Medulla oblongata (tissue), 1 donor: ENCODE measurements at regions not wholly inside any gene's neighbourhood (a gene's known extent, or its start where the extent isn't known, plus 50 kb on each side); places are given as distances from the start of the nearest gene placed in this dataset.

Experiments
- DNase-seq: peaks from one replicate; pipeline ENCODE4 v3.0.0-alpha.2; 2015; ENCODE audit errors: extremely low spot score

DNA sequence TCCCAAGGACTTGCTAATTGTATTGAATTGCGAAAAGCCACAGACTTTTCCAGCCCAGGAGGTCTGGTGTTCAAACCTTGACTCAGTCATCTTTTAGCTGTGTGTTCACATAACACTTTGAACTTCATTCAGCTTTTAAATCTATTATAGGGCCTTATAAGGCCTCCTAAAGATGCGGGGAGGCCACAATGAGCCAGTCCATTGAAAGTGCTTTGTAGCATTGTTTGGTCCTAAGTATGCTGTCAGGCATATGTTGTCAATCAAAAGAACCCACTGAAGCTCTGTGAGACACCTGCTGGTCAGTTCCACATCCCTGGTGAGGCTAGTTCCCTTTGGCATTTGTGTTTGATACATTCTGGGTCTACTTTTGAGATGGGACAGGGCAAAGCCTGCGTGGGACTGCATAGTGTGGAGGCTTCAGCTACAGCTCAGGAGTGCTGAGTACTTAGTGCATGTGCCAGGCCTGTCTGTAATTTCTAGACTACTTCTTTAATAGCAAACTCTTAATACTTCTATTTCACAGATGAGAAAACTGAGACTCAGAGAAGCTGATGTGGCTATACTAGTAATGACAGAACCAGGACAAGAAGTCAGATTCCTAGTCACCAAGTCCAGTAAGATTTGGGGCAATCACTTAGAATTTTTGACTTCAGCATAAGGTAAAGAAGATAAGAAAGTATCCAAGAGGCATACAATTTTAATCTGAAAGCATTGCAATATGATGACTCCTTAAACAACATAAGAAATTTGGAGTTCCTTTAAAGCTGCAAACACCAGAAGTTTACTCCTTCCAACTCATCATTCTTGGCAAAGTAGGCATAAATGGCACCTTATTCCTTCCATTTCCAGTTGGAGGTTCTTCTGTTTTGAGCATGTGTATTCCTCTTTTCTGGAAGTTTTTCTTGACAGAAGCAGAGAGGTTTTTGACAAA lies 213.0 kb downstream of the PDCD6IP start:
- no peak for DNase-seq

DNA sequence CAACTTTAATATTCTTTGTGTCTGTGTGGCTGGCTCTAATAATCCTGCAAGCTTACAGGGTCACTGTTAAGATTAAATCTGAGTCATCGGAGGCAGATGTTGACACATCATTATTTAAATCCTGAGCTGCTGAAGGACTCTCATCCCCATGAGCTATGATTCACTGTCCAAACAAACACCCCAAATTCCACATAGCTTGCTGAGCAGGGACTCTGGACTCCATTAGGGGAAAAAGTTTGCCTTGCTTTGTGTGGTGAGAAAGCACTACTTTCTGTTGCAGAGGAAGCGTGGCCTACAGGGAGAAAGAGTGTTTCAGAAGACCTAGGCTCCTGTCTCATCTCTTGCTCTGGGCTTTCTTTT lies 213.7 kb downstream of the PDCD6IP start:
- DNase-seq, result no peak

DNA sequence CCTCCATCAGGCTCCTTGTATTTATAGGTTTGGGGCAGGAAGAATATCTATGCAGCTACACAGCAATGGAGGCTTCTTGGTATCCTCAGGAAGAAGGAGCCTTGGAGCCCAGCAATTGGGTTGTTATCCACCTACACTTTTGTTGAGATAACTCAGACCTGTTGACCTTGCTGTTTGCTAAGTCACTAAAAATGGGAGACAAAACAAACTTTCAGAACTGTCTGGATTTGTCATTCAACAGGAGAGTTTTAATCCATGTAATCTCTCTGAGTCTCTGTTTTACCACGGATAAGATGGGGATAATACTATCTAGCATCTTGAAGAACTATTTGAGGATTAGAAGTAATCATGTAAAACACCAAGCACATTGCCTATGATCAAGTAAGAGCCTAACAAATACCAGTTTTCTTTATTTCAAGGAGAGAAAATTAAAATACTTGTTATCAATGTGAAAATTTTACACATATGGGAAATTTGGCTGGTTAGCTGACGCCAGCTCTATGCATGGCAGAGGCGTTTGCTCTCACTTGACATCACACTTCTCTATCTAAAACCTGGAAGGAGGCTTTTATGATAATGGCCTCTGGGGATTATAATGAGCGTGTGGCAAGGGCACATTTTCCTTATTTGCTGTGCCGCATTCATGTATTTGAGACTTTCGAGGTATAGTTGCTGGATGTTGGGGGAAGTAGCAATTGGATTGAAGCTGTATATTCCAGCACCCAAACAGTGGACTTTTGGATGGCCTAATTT lies 215.6 kb downstream of the PDCD6IP start:
- DNase-seq, result no peak

DNA sequence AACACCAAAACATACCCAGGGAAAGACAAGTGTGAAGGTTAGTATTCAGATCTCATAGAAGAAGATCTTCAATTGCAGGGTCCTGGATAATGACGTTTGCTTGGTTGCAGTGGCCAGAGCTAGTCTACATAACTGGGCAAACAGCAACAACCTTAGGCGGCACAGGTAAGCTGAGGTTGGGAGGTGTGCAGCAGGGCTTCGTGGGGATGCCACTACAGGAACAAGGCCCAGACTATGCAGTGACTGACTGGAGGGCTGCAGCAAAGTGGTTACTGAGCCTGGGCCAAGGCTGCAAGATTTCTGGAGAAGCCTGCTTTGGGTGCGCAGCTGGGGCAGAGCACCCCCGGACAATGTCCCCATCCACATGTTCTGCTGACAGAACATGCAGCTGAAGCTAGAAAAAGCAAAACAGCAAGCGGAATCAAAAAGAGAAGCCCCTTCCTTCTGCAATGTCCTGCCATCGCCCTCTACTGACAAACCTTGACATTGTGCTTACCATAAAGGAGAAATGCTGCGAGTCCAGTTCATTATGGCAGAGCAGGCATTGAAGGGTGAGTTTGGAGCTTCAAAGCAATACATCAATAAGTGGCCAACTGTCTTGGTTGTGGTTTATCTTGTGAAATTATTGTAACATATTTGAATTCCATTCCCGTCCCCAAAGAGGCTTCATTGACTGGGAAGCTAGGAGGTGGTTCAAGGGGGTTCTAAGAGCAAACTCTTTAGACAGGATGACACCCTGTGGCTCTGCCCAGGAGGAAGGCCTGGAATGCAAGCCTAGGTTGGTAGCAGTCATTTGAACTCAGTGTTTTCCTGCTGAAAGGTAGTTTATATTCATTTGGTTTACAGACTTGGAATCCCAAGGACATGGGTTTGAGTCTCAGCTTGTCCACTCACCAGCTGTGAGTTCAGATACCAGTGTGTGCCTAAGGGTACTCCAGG lies 217.0 kb downstream of the PDCD6IP start:
- no peak for DNase-seq

DNA sequence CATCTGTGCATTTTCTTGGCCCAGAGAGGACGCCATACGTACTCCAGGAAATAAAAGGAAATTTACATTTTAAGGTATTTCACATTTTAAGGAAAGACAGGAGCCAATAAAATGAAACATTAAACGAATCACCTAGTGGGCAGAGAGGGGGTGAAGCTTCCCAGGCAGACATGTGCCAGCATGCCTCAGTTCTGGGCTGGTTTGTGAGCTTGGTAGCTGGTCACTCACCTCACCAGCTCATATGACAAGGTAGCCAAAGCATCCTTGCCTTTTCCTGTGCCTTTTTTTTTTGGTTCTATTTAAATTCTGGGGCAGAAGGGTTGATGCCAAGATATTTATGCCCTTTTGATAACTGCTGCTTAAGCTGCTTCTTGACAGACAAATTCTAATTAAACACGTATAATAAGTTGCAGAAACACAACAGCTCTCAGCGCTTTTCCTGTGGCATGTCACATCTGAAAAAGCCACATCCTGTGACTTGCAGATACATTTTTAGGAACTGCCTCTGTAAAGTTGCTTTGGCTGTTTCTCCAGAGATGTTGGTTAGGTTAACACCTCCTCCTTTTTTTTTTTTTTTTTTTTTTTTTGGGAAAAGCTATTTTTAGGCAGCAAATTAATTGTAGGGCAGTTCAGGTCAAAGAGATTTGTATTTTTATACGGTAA lies 218.6 kb downstream of the PDCD6IP start:
- DNase-seq, result no peak

DNA sequence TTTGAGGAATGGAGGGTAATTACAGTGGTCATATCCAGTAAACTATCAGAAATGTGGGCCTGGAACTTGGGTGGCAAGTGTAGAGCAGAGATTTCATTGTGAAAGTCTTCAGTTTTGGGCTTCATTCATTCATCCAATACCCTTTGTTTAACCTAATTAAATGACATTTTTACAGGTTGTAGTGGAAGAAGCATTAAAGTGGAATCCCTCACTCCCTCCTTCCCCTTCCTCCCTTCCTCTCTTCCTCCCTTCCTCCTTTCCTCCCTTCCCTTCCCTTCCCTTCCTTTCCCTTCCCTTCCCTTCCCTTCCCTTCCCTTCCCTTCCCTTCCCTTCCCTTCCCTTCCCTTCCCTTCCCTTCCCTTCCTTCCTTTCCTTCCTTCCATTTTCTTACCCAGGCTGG lies 219.3 kb downstream of the PDCD6IP start:
- DNase-seq, result no peak

DNA sequence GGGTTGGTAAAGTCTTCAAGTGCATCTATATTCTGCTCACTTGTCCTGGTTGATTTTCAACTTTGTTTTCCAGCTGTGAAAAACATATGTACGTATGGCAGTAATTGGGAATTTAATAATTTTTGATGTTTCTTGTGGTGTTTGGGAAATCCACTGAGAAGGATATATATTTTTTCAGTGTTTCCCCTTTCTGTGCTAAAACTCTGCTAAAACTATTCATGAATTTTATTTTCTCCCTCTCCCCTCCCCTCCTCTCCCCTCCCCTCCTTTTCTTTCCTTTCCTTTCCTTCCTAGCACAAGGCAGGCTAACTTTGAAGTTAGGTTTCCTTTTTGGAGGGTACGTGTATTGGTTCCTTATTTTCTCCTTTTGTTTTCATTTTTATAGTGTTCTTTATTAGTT lies 220.7 kb downstream of the PDCD6IP start:
- no peak for DNase-seq

DNA sequence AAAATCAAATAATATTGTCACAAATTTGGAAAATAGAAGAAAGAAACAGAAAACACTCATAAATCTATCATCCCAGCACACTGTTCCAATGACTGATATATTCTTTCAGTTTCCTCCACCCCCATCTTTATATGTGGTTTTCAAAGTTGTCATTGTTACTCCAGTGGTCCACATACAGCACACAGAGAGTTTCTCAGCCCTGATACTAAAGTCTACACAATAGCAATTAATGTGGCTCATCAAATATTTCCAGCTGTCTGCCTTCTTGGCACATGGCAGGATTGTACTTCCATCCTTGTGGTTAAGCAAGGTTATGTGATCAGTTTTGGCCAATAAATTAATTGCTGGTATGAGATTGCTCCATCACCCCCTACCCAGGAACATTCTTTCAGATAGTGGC lies 221.7 kb downstream of the PDCD6IP start:
- DNase-seq, result no peak

DNA sequence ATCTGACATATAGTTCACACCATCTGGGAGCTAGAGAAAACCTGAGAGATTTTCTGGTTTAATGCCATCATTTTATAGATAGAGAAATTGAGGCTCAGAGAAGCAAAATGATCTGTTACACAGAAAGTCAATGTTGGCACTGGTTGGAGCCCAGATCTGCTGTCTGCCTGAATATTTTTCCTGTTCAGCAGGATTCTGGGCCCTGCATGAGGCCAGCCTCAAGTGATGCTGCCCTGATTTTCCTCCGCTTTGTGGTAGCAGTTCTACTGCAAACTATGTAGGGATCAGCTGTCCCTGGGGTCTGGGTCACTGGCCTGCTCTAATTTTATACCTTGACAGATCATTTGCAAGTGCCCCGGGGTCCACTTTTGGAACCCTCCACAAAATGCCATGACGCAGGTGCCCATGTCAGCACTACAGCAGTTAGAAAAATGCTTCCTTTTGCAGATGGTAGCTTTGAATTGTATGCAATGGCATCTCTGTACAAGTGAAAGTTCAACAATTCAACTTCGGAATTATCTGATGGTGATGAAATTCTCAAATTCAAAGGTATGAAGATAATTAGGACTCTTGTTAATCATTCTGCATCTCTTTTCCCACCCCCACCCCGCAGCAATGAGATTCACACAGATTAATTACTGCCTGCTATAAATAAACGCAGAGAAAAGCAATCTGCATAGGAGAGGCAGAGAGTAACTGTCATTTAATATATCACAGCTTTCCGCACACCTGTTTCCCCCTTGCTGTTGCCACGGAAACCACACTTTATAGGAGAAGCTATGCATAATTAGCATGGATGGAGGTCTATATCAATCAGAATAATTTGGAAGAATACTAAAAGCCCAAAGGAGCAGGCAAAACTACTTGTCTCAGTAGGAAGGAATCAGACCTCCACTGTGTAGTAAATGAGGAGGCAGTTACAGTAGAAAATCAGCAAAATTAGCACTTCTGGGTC lies 222.6 kb downstream of the PDCD6IP start:
- no peak for DNase-seq

DNA sequence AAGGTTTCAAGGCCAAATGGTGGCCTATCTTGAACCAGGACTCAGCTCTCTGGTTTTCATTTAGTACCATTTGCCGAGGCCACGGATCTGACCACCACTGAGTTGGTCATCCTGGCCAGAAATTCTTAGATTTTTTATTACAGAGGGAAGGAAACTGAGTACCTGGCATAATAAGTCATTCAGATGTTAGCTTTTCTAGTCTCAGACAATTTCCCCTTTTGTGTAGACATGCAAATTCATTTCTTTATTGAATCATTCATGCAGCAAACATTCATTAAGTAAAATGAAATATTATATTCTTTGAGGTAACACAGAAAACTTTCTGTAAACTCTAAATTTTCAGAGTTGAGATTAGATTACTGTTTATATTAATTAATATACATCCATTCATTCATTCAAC lies 223.7 kb downstream of the PDCD6IP start:
- no peak for DNase-seq

DNA sequence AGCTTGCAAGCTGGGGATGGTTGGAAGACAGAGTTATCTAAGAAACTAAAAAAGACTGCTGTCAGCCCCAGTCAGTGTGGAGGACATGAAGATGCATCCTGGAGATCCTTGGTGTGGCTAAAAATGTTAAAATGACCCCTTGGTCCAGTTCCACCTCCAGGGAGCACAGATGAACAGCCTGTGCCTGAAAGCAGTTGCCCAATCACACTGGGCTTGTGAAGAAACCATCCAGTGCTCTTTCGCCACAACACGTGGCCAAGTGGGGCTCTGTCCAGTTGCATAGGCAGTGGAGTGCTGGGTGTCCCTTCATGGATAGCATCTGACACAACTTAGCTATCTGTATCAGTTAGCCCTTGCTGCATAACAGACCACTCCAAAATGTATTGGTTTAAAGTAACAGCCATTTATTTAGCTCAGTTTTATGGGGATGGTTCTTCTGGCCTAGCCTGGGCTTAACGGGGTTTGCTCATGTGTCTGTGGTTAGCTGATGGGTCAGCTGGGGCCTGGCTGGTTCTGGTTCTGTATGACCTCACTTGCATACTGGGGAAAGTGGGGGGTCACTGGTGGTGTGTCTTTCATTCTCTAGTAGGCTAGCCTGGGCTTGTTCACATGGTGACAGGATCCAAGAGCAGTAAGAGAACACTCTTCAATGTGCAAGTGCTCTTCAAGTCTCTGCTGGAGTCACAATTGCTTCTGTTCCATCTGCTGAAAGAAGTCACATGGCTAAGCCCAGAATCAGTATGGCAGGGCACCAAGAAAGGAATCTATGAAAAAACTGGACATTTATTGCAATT lies 226.2 kb downstream of the PDCD6IP start:
- no peak for DNase-seq

DNA sequence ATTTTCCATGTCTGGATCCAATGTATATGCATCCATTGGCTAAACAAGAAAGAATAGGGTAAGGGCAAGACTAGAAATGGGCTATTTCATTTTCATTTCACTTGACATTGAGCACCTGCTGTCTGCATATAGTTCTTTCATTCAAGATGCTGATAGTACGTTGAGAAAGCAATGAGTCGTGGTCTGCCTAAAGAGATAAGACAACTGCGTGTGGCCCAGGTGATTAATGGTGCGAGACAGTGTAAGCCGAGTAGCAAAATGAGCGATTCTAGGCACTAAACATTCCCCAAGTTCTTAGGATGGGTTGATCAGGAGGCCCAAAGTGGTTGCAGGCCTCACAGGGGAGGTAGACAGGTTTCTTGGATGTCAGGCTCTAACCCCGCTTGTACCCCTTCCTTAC lies 235.4 kb downstream of the PDCD6IP start:
- no peak for DNase-seq

DNA sequence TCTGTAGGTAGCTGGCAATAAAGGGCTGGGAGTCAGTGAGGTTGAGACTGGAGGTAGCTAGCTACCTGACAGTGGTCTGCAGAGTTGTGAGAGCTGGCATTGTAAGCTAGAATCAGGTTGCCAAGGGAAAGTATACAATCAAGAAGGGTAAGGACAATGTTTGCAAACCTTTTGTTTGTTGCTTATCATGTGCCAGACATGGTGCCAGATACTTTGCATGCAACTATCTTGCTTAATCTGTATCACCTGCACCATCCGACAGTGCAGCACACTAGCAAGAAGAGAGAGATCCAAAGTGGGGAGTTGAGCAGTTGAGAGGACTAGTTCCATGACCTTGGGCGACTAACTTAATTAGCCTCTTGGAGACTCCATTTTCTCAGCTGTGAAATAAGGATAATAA lies 236.4 kb downstream of the PDCD6IP start:
- DNase-seq, result no peak

DNA sequence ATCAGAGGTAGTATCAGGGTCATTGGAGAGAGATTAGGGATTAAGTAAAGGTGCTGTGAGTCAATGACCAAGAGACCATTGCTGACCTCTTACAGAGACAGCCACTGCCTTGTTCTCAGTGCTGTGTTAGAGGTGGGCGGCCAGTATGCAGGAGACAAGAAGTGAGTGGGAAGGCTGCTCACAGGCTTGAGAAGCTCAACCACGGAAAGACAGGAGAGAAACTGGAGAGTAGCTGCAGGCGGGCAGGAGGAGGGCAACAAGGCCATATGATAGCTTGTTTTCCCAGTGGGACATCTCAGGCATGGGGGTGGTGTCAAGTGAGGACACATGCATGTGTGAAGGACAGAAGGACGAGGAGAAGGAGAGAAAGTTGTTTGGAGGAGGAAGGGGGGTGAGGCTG lies 237.3 kb downstream of the PDCD6IP start:
- DNase-seq, result no peak

DNA sequence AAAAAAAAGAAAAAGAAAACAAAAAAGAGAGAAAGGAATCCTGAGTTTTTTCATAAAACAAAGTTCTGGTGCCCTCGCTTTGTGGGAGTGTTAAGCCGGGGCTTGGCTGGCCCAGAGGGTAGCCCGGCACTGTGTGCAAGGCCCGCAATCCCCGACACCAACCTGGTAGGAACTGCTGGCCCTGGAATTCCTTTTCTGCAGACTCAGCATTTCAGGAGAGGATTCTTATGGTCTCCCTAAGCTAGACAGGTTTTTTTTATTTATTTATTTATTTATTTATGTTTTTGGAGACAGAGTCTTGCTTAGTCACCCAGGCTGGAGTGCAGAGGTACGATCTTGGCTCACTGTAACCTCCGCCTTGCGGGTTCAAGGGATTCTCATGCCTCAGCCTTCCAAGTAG lies 238.8 kb downstream of the PDCD6IP start:
- DNase-seq, result no peak

DNA sequence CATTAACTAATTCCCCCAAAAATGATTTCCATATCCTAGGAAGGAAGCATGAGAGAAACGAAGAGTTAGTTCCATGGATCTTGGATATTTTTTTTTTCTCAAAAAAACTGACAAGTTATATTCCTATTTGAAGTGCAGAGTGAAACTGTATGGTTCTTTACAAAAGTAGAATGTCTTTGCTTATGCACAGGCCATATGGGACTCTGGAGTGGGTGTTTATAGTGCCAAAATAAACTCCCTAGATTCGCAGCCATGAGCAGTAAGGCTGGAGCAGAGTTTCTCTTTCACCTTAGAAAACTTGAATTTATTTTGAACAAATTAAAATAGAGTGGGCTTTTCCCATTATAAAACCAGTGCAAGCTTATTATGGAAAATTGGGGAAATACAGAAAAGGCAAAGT lies 239.7 kb downstream of the PDCD6IP start:
- DNase-seq, result no peak

DNA sequence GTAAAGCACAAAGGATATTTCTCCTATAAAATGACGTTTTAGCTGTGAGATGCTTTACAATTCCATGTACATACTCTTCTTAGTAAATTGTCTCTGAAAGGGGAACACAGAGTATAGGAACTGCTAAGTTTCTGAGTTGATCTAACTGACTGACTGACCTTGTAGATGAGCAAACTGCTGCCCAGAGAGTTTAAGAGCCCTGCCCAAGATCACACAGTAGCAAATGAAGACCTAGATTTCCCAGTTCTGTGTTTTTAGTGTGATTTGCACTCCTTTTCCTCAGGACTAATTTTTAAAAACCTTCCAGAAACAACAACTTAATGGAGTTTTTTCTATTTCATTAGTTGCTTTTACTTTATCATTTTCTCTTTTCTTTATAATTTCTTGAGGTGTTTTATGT lies 247.7 kb downstream of the PDCD6IP start:
- no peak for DNase-seq

DNA sequence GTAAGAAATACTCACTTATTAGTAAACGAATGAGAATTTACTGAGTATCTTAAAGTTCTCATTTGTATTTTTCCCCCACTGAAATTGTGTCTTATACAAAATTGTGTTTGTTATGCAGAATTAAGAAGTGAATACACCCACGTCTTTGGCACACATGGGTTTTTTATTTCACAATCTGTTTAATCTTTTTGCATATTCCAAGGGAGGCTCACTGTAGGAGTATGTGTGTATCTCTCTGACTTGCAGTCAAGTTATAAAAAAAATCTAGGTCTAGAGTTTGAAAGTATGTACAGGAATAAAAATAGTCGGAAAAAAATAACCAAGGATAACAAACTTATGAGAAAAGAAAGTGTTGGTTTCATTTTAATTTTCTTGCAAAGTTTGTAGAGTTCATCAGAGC lies 255.2 kb downstream of the PDCD6IP start:
- DNase-seq, result no peak

DNA sequence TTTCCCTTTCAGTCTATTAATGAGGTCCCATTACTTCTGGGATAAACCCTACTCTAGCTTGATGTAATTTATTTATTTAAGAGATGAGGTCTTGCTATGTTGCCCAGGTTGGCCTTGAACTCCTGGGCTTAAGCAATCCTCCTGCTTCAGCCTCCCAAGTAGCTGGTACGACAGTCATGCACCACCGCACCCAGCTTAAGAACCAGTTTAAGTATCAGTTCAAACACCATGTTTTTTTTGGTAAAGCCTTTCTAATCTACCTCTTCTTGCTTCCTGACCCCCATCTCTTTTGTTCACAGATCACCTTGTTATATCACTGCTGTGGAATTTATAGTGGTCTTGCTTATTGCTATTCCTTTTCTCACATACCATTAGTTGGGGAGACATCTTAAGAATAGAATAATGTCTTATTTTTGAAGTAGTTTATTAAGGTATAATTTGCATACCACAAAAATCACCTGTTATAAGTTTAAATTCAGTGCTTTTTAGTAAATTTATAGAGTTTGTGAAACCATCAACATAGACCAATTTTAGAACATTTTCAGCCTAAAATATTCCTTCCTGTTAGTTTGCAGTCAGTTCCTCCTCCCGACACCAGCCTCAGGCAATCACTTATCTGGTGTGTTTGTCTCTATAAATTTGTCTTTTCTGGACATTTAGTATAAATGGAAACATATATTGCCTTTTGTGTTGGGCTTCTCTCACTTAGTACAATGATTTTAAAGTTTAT lies 257.9 kb downstream of the PDCD6IP start:
- DNase-seq, result no peak
